Suppressor macrophage treated with lipopolysaccharide for 4 hours (primary cell): ENCODE measurements at regions not wholly inside any gene's neighbourhood (a gene's known extent, or its start where the extent isn't known, plus 50 kb on each side); places are given as distances from the start of the nearest gene placed in this dataset.

Source experiments
- DNase-seq: peaks from one replicate; pipeline ENCODE4 v3.0.0-alpha.2; 2020

- no peak for DNase-seq
Observed at GRCh38 chr10:107619139-107619538, 454.6 kb upstream of the SORCS1 start.

- peak; percentile 61 for DNase-seq
Observed at GRCh38 chr10:107618504-107618994, 454.0 kb upstream of the SORCS1 start.

GRCh38 chr10:107616463-107617410 lies 452.2 kb upstream of the SORCS1 start:
- DNase-seq: peak; percentile 83

GRCh38 chr10:107616031-107616430 lies 451.5 kb upstream of the SORCS1 start:
- DNase-seq: no peak

GRCh38 chr10:107614939-107615685 lies 450.6 kb upstream of the SORCS1 start:
- DNase-seq: no peak

- no peak for DNase-seq
Observed at GRCh38 chr10:107611115-107611514, 446.6 kb upstream of the SORCS1 start.

- no peak for DNase-seq
Observed at GRCh38 chr10:107589081-107589480, 424.6 kb upstream of the SORCS1 start.

GRCh38 chr10:107585630-107586029 lies 421.1 kb upstream of the SORCS1 start:
- no peak for DNase-seq

GRCh38 chr10:107583974-107584373 lies 419.5 kb upstream of the SORCS1 start:
- DNase-seq: peak; percentile 3

- DNase-seq: no peak
Observed at GRCh38 chr10:107579970-107580369, 415.5 kb upstream of the SORCS1 start.

- no peak for DNase-seq
Observed at GRCh38 chr10:107577221-107577620, 412.7 kb upstream of the SORCS1 start.

GRCh38 chr10:107576746-107577145 lies 412.2 kb upstream of the SORCS1 start:
- DNase-seq: no peak

GRCh38 chr10:107565014-107565413 lies 400.5 kb upstream of the SORCS1 start:
- no peak for DNase-seq

GRCh38 chr10:107561136-107561650 lies 396.7 kb upstream of the SORCS1 start:
- DNase-seq: no peak

- no peak for DNase-seq
Observed at GRCh38 chr10:107557916-107558315, 393.4 kb upstream of the SORCS1 start.

GRCh38 chr10:107554333-107554732 lies 389.8 kb upstream of the SORCS1 start:
- no peak for DNase-seq

GRCh38 chr10:107553470-107553869 lies 389.0 kb upstream of the SORCS1 start:
- DNase-seq: no peak

- DNase-seq: no peak
Observed at GRCh38 chr10:107552963-107553362, 388.5 kb upstream of the SORCS1 start.

- DNase-seq: no peak
Observed at GRCh38 chr10:107548301-107548700, 383.8 kb upstream of the SORCS1 start.

- no peak for DNase-seq
Observed at GRCh38 chr10:107546986-107547385, 382.5 kb upstream of the SORCS1 start.

- no peak for DNase-seq
Observed at GRCh38 chr10:107546284-107546683, 381.8 kb upstream of the SORCS1 start.

- no peak for DNase-seq
Observed at GRCh38 chr10:107545717-107546116, 381.2 kb upstream of the SORCS1 start.

GRCh38 chr10:107544706-107545520 lies 380.4 kb upstream of the SORCS1 start:
- no peak for DNase-seq
